ENCODE measurements at regions not wholly inside any gene's neighbourhood (a gene's known extent, or its start where the extent isn't known, plus 50 kb on each side); places are given as distances from the start of the nearest gene placed in this dataset.

DNA sequence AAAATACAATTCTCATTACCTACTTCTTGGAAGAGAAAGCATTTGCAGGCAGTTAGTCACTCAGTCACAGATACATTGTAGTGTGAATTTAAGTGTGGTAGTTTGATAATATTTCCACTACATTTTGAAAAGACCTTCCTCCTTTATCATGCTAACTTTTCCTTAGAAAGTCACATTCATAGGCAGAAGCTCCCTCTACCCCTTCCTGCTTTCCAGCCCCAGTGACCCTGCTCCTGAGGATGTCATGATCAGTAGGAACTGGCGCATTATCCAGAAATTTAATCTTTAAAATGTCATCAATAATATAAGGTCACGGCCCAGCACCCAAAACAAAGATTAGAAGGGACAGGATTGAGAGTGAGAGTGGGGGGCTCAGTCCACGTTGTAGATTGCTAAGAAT, 707.4 kb upstream of the STXBP6 start:
- no peak for TF ChIP-seq CTCF (conservative IDR thresholded peaks at IDR 0.05)
- H2BK5ac ChIP-seq (ENCODE audit: insufficient read length, low read length), result no peak overlapping the region
- H2BK15ac ChIP-seq (ENCODE audit: low read depth, low read length), result no peak overlapping the region
- Mint-ChIP-seq H3K27me3 (ENCODE audit: low read depth) (no peaks in the 10 kb centered on the region), H3K9me3 (no peaks in the 10 kb centered on the region; a peak in 1 of 5 replicates), H3K4me3 (no peak overlapping the region), H3K36me3 (ENCODE audit: insufficient read depth in 1 of 3, low read depth in 3 of 3) (no peaks in the 10 kb centered on the region; a peak in 1 of 7 replicates), H3K4me1 (peaks cover 26 to 39% of the 10 kb centered on the region in 2 experiments), H3K27ac (peak overlapping the region; percentile 74 to 97 (median 83); a peak in 6 of 7 replicates)
- no peak overlapping the region for H2BK20ac ChIP-seq (ENCODE audit: low read depth, low read length, poor library complexity, severe bottlenecking)
- no peak overlapping the region for H2BK12ac ChIP-seq (ENCODE audit: insufficient read length, low read depth, low read length)
- no peak overlapping the region for H4K5ac ChIP-seq (ENCODE audit: insufficient read length, low read depth, low read length)
- H3K4me1 ChIP-seq (ENCODE audit: insufficient read depth, low read length), result peaks cover 8% of the 10 kb centered on the region; the same call in 1 of the 2 replicates
- H4K20me1 ChIP-seq (ENCODE audit: control insufficient read depth, insufficient read depth, insufficient read length), result no peaks in the 10 kb centered on the region
- no peak overlapping the region for H4K8ac ChIP-seq (replicated peaks; ENCODE audit: insufficient read length, low read depth, low read length)
- no peak overlapping the region for H3K9ac ChIP-seq (ENCODE audit: extremely low read depth, insufficient read length, low read length)
- H3T11ph ChIP-seq (ENCODE audit: low read length), result no peak overlapping the region
- no peak overlapping the region for H3K4ac ChIP-seq (ENCODE audit: low read depth, low read length)
- H2AFZ ChIP-seq (ENCODE audit: low read length), result no peak overlapping the region
- peak overlapping the region; percentile 56; the same call in 1 of the 2 replicates for H3K14ac ChIP-seq (ENCODE audit: insufficient read depth, low read length)
- peak overlapping the region; percentile 72 for H3K18ac ChIP-seq (ENCODE audit: insufficient read length, low read depth, low read length)
- H3K56ac ChIP-seq (ENCODE audit: insufficient read length, low read depth, low read length), result no peak overlapping the region
- H3K27ac ChIP-seq (ENCODE audit: insufficient read length, low read depth, low read length), result peak overlapping the region; percentile 87
- no peaks in the 10 kb centered on the region for H3K79me2 ChIP-seq (ENCODE audit: insufficient read depth, low read length)
- DNase-seq, result no peak
- H3K79me1 ChIP-seq (ENCODE audit: insufficient read depth, low read depth, low read length, poor library complexity, severe bottlenecking), result no peaks in the 10 kb centered on the region
- H3K4me2 ChIP-seq (ENCODE audit: insufficient read depth, insufficient read length, low read length), result no peak overlapping the region
- WGBS (ENCODE audit: extremely low coverage, insufficient read length, low lambda C conversion rate), result no CpG with 5 or more reads among the region's 3 CpGs
- H3K27me3 ChIP-seq (ENCODE audit: insufficient read depth, low read length), result no peaks in the 10 kb centered on the region
- H3K23me2 ChIP-seq (ENCODE audit: insufficient read length, low read depth, low read length, poor library complexity, severe bottlenecking), result no peaks in the 10 kb centered on the region
- H3K23ac ChIP-seq (ENCODE audit: insufficient read length, low read depth, low read length), result no peak overlapping the region
- H4K91ac ChIP-seq (ENCODE audit: insufficient read length, low read depth, low read length), result no peak overlapping the region
- H2AK5ac ChIP-seq (ENCODE audit: insufficient read length, low read length), result no peak overlapping the region
- H2BK120ac ChIP-seq (ENCODE audit: low read depth, low read length, poor library complexity, severe bottlenecking), result no peak overlapping the region
- H3K9me3 ChIP-seq (ENCODE audit: control insufficient read depth, low read depth, low read length), result no peaks in the 10 kb centered on the region

Data from H9 (cell line).